Neural cell (in vitro differentiated cells): ENCODE measurements at regions not wholly inside any gene's neighbourhood (a gene's known extent, or its start where the extent isn't known, plus 50 kb on each side); places are given as distances from the start of the nearest gene placed in this dataset.

Experiments
- H2AFZ ChIP-seq: fragments of 200-600, 300-800 bp; sonication (generic), shearing (Covaris generic); 2 replicates; pipeline ENCODE4 v1.6.0; 2014; ENCODE audit warnings: low read depth, mild to moderate bottlenecking, antibody characterized with exemption, low read length, moderate library complexity
- H3F3A ChIP-seq: fragments of 200-600 bp; shearing (Covaris generic); 2 replicates; pipeline ENCODE4 v1.6.1; 2016; ENCODE audit warnings: mild to moderate bottlenecking, moderate library complexity, mixed read lengths, antibody characterized with exemption, low read length; ENCODE audit not compliant: insufficient read depth, poor library complexity, severe bottlenecking
- H3K27ac ChIP-seq: fragments of 200-600, 300-800 bp; sonication (generic), shearing (Covaris generic); 2 replicates; pipeline ENCODE4 v1.5.1; 2014; ENCODE audit warnings: mild to moderate bottlenecking, low read length, moderate library complexity
- H3K27me3 ChIP-seq: fragments of 300-800, 200-600 bp; sonication (generic), shearing (Covaris generic); 2 replicates; pipeline ENCODE4 v1.6.0; 2014; ENCODE audit warnings: mild to moderate bottlenecking, low read depth, low read length, moderate library complexity; ENCODE audit not compliant: insufficient read depth
- H3K36me3 ChIP-seq: fragments of 300-800, 200-600 bp; sonication (generic), shearing (Covaris generic); 2 replicates; pipeline ENCODE4 v1.5.1; 2014; ENCODE audit warnings: mild to moderate bottlenecking, antibody characterized with exemption, low read length, moderate library complexity; ENCODE audit not compliant: insufficient read depth
- H3K4me2 ChIP-seq: fragments of 300-800, 200-600 bp; sonication (generic), shearing (Covaris generic); 2 replicates; pipeline ENCODE4 v1.6.0; 2014; ENCODE audit warnings: mild to moderate bottlenecking, low read length
- H3K4me3 ChIP-seq: fragments of 300-800, 200-600 bp; sonication (generic), shearing (Covaris generic); 2 replicates; pipeline ENCODE4 v1.5.1; 2014; ENCODE audit warnings: mild to moderate bottlenecking, low read length, moderate library complexity
- H3K79me2 ChIP-seq: fragments of 200-600 bp; shearing (Covaris generic); replicated peaks from 2 replicates; pipeline ENCODE4 v1.6.0; 2014; ENCODE audit warnings: mild to moderate bottlenecking, low read length, moderate library complexity; ENCODE audit not compliant: insufficient read depth
- H3K9ac ChIP-seq: fragments of 300-800, 200-600 bp; sonication (generic), shearing (Covaris generic); 2 replicates; pipeline ENCODE4 v1.6.1; 2016; ENCODE audit warnings: mild to moderate bottlenecking, low read length, mixed read lengths
- H3K9me2 ChIP-seq: fragments of 200-600 bp; shearing (Covaris generic); 2 replicates; pipeline ENCODE4 v1.6.1; 2016; ENCODE audit warnings: mild to moderate bottlenecking, low read length, mixed read lengths; ENCODE audit not compliant: insufficient read depth
- H3K9me3 ChIP-seq: fragments of 200-600, 300-800 bp; sonication (generic), shearing (Covaris generic); 2 replicates; pipeline ENCODE4 v1.6.1; 2016; ENCODE audit warnings: mild to moderate bottlenecking, mixed run types, low read length, moderate library complexity, mixed read lengths
- H4K20me1 ChIP-seq: fragments of 200-600 bp; shearing (Covaris generic); 2 replicates; pipeline ENCODE4 v1.6.1; 2016; ENCODE audit warnings: mild to moderate bottlenecking, mixed run types; ENCODE audit not compliant: insufficient read depth
- CTCF ChIP-seq: fragments of 450-650 bp; IDR thresholded peaks from 2 replicates; pipeline ENCODE4 v1.5.1; 2014; ENCODE audit warnings: antibody characterized with exemption, mild to moderate bottlenecking, moderate library complexity; ENCODE audit not compliant: poor library complexity, severe bottlenecking
- EP300 ChIP-seq: fragments of 450-650 bp; conservative IDR thresholded peaks from 2 replicates; pipeline ENCODE4 v1.6.1; 2014; ENCODE audit warnings: antibody characterized with exemption, mild to moderate bottlenecking, moderate library complexity; ENCODE audit not compliant: poor library complexity, severe bottlenecking
- EZH2 ChIP-seq: fragments of 200-600, 300-800 bp; shearing (Covaris generic), sonication (generic); IDR thresholded peaks from 2 replicates; pipeline ENCODE4 v1.6.1; 2014; ENCODE audit warnings: antibody characterized with exemption, low read length, borderline replicate concordance, mild to moderate bottlenecking; ENCODE audit not compliant: insufficient read depth, poor library complexity, severe bottlenecking
- MXI1 ChIP-seq: fragments of 450-650 bp; conservative IDR thresholded peaks from 2 replicates; pipeline ENCODE4 v1.6.1; 2014; ENCODE audit warnings: antibody characterized with exemption, mild to moderate bottlenecking; ENCODE audit not compliant: poor library complexity, severe bottlenecking
- POLR2AphosphoS5 ChIP-seq: IDR thresholded peaks from 2 replicates; pipeline ENCODE4 v1.6.1; 2012
- RAD21 ChIP-seq: fragments of 450-650 bp; conservative IDR thresholded peaks from 2 replicates; pipeline ENCODE4 v1.6.1; 2014; ENCODE audit warnings: antibody characterized with exemption, mild to moderate bottlenecking, moderate library complexity
- REST ChIP-seq: IDR thresholded peaks from 2 replicates; pipeline ENCODE4 v1.6.1; 2012; ENCODE audit warnings: borderline replicate concordance
- SMC3 ChIP-seq: fragments of 450-650 bp; conservative IDR thresholded peaks from 2 replicates; pipeline ENCODE4 v1.6.1; 2014; ENCODE audit warnings: antibody characterized with exemption, mild to moderate bottlenecking, moderate library complexity; ENCODE audit not compliant: poor library complexity
- TAF1 ChIP-seq: IDR thresholded peaks from 2 replicates; pipeline ENCODE4 v1.6.1; 2012; ENCODE audit warnings: low read depth

GRCh38 chr2:235126768-235127167, 175.0 kb downstream of the SH3BP4 start:
- H3K79me2 ChIP-seq, result no peaks in the 10 kb centered on the region
- H2AFZ ChIP-seq, result no peak overlapping the region
- H3F3A ChIP-seq, result no peaks in the 10 kb centered on the region
- no peaks in the 10 kb centered on the region for H3K27me3 ChIP-seq
- no peak overlapping the region for H3K4me2 ChIP-seq
- H3K9me2 ChIP-seq, result no peaks in the 10 kb centered on the region
- no peaks in the 10 kb centered on the region for H3K36me3 ChIP-seq
- no peaks in the 10 kb centered on the region for H4K20me1 ChIP-seq
- no peak overlapping the region for H3K27ac ChIP-seq
- no peak overlapping the region for H3K9ac ChIP-seq
- H3K9me3 ChIP-seq, result no peaks in the 10 kb centered on the region
- no peak overlapping the region for H3K4me3 ChIP-seq
- TF ChIP-seq MXI1 (no peak), REST (no peak), CTCF (no peak), SMC3 (no peak), EP300 (no peak)

- Histone ChIP-seq H2AFZ (no peak overlapping the region), H3K36me3 (no peaks in the 10 kb centered on the region), H3K27ac (no peak overlapping the region), H3K79me2 (no peaks in the 10 kb centered on the region), H3K9me2 (no peaks in the 10 kb centered on the region), H3K9ac (no peak overlapping the region), H3F3A (no peaks in the 10 kb centered on the region), H3K4me2 (no peak overlapping the region), H3K27me3 (no peaks in the 10 kb centered on the region), H4K20me1 (no peaks in the 10 kb centered on the region), H3K4me3 (no peak overlapping the region), H3K9me3 (no peaks in the 10 kb centered on the region)
- TF ChIP-seq RAD21, result no peak
- TF ChIP-seq EZH2, result no peak
- TF ChIP-seq CTCF, result no peak
- TF ChIP-seq REST, result no peak
- TF ChIP-seq MXI1, result no peak
- no peak for TF ChIP-seq EP300
- TF ChIP-seq TAF1, result no peak
- no peak for TF ChIP-seq POLR2AphosphoS5
- TF ChIP-seq SMC3, result no peak
Measured at GRCh38 chr2:235127931-235128330, 176.1 kb downstream of the SH3BP4 start.
